Stimulated activated CD4-positive, alpha-beta T cell treated with anti-CD3 and anti-CD28 coated beads, Interleukin-4, amount 100 ng/mL, for 4 hours (primary cell): ENCODE measurements at regions not wholly inside any gene's neighbourhood (a gene's known extent, or its start where the extent isn't known, plus 50 kb on each side); places are given as distances from the start of the nearest gene placed in this dataset.

ENCODE experiments used
- DNase-seq, 2 experiments: peaks; one replicate each; pipeline ENCODE4 v3.0.0-alpha.2; 2020

GRCh38 chr2:136168720-136169119 is 50.8 kb upstream of the CXCR4 start:
- no peak for DNase-seq

GRCh38 chr2:136167721-136168475 is 49.9 kb upstream of the CXCR4 start:
- DNase-seq, result no peak
